HG03460 (cell line): ENCODE measurements at regions not wholly inside any gene's neighbourhood (a gene's known extent, or its start where the extent isn't known, plus 50 kb on each side); places are given as distances from the start of the nearest gene placed in this dataset.

Experiments used
- ATAC-seq: cut with Tn5 transposase; IDR thresholded peaks from one replicate; pipeline ENCODE4 v1.9.1; 2021; ENCODE audit not compliant: unreplicated experiment

DNA sequence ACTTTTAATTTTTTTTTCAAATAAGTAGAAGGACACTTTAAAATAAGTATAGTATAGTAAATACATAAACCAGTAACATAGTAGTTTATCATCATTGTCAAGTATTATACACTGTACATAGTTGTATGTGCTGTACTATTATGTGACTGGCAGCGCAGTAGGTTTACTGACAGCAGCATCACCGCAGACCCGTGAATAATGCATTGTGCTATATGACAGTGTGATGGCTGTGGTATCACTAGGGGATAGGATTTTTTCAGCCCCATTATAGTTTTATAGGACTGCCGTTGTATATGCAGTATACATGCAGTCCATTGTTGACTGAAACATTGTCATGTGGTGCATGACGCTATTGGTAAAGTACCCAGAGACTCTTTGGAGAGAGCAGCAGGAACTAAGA is 306.5 kb downstream of the SQOR start:
- ATAC-seq: no peak

DNA sequence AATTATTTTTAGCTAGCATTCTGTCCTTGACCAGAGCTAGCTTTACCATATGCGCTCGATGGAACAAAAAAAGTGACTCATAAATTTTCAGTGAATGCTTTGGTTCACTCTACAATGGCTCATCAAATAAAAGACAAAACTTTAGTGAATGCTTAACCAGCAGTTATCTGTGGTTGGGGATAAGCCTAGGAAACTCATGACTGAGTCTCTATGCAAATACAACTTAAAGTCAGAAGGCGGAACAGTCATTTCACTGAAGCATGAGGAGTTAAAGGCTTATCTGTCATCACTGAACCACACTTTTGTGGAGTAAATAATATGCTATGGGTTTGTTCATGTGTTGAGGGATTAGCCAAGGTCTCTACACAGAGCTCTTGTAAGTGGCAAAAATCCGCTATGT is 308.4 kb downstream of the SQOR start:
- ATAC-seq: peak; percentile 87

DNA sequence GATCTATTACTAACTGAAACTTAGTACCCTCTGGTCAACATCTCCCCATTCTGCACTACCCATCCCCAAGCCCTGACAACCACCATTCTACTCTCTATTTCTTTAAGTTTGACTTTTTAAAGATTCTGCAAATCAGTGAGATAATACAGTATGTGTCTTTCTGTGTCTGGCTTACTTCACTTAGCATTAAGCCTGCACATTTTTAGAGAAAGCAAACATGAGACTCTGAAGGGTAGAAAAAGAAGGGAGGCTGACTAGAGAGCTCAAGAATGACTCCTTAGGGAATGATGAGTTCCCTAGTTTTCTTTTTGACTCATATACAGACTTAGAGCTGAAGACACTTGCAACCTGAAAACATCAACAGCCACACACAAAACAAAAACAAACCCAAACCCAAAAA is 311.3 kb downstream of the SQOR start:
- no peak for ATAC-seq

DNA sequence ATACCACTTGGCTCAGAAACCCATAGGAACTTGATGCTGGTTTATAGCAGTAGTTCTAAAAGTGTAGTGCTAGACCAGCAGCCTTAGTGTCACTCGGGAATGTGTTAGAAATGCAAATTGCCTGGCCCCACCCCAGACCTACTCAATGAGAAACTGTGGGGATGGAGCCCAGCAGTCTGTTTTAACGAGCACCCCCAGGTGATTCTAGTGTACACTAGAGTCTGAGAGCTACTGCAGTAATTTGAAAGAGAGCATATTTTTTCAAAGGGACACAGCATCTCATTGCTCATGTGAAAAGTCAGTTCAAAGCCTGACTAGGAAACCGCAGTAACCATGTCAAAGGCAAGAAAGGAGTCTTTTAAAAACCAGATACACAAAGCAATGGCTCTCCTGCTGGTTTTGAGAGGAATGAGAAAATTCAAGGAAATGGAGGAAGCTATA is 313.4 kb downstream of the SQOR start:
- no peak for ATAC-seq

DNA sequence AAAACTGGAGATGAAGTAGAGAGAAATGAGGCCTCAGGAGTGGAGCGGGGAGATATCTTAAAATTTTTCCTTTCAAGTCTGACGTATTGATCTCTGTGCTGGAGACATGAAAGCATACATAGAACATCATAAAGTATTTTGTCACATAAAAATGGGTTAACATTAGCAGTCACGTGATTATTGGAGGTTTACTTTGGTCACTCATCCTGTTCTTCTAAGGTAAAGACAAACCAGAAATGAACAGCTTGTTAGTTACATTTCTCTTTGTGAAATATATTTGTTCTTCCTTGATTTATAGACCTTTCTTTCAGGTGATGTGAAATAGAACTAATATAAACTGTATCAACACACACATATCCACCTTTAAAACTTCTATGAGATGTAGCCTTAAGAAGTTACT is 324.1 kb downstream of the SQOR start:
- ATAC-seq: no peak

DNA sequence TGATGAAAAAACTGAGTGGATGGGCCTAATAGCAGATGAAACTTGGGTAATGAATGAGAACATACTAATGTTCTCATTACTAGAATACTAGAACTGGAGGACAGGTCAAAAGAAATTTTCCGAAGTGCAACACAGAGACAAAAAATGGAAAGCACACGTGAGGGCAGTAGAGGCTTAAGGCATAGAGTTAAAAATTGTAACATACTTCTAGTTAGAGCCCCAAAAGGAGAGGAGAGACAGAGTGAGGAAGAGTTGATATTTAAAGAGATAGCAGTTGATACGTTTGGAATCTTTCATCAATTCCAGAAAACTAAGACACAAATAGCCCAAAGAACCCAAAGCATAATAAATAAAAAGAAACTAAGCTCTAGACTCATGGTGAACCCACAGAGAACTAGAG is 327.9 kb downstream of the SQOR start:
- no peak for ATAC-seq

DNA sequence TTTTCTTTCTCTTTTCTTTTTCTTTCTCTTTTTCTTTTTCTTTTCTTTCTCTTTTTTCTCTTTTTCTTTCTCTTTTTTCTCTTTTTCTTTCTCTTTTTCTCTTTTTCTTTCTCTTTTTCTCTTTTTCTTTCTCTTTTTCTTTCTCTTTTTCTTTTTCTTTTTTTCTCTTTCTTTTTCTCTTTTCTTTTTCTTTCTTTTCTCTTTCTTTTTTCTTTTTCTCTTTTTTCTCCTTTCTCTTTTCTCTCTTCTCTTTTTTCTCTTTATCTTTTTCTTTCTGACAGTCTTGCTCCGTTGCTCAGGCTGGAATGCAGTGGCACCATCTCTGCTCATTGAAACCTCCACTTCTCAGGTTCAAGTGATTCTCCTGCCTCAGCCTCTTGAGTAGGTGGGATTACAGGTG is 335.7 kb downstream of the SQOR start:
- no peak for ATAC-seq

DNA sequence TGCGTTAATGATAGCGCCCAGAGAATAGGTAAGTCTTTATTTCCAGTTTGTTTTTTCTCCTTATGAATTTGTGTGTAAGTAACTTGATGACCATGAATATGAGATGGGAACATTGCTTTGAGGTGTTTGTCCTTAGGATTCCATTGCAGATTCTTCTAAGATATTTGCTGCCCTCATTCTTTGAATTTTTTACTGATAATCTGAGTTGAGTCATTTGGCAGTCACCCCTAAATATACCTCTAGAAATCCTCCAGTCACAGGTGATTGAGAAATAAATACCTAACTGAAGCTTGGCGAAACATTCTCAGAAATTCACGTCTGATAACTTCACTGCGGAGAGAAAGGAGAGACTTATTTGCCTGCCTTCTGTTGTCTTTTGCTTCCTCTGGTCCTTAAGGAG is 345.5 kb downstream of the SQOR start:
- no peak for ATAC-seq

DNA sequence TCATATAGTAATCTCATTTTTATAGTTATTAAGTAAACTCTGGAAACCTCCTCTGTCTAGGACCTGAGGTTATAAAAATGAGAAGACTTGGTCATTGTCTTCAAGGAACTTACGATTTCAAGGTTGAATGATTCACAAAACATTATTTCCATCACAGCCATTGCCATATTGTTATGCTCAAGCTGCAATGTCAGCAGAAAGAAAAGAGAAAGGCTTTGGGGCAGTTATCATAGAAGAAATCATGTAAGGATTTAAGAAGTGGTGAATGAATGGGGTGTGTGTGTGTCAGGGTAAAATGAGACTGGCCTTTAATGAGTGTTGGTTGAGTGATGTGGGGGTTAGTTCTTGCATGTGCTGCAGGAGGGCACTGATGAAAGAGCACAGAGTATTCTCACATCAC is 346.8 kb downstream of the SQOR start:
- ATAC-seq: no peak

DNA sequence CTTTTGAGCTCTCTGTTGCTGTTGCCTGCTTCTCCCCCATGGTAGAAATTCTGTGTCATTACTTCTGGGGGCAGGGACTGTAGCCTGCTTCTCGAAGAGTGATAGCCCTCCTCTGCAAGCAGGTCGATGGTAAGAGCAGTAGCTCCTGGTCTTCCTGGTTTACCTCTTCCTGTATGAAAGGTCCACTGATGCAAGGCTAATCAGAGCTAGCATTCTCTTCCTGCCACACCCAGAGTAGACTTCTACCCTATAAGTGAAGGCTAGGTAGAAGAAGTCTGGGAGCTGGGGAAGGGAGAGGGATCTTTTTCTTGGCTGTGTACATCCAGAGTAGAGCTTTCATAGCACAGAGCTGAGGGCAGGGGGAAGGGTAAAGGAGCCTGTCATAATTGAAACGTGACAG is 357.0 kb downstream of the SQOR start:
- ATAC-seq: no peak

DNA sequence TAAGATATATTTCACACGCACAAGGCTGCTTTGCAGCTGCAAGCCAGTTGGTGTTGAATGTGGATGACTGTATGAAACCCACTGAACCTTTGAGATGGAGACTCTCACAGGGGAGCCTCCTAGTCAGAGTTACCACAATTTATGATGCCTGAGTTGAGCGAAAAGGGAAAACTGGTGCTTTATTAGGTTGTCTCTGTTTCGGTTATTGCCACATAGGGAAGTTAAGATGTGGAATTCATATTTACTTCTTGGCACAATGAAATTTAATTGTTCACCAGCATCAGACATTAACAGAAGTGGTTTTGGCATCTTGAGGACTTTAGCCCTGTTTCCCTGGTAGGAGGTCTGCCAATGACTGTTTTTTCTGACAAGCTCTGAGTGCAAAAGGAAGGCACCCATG is 358.2 kb downstream of the SQOR start:
- no peak for ATAC-seq

DNA sequence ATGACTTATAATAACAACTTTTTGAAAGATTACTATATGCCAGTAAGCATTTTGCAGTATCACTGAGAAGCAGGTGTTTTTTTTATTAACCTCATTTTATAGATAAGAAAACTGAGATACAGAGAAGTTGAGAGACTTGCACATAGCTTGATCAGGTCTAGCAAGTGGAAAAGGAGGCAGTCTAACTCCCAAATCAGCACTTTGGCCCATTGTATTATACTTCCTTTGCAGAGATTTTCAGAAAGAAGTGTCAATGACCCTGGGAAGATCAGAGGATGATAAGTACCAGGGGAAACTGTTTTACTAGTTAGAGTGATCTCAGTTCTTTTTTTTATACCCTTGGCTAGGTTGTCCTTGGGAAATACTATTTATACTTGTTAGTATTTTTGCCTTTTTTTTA is 358.7 kb downstream of the SQOR start:
- no peak for ATAC-seq

DNA sequence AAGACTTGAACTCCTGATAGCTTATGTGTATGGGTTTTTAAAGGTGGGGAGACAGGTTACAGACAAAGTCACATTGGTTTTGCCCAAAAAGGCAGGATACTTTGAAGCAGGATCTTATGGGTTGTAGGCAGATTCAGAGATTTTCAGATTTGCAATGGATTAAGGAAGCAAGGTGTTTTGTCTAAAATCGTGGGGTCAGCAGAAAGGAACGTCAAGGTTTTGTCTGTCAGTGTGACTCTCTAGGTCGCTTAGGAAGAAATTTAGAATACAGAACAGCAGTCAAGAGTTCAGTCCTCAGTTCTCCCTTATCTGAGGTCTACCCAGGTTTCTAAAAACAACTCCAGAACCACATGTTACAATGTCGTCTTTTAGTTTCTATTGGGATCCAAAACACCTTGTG is 361.0 kb downstream of the SQOR start:
- ATAC-seq: no peak

DNA sequence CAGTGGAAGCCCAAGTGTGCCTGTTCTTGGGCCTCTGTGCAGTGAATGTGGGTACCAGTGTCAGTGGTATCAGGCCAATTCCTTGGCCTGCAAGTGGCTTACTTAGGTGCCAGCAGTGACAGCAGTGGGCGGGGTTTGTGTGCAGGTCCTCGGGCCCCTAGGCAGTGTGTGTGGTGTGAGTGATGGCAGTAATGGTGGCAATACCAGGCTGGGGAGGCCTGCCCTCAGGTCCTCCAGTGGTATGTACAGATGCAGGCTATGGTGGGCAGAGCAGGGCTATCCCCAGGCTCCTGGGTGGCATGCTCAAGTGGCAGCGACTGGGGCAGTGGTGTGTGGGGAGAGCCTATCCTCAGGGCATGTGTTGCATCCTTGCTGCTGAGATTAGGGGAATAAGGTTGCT is 379.7 kb downstream of the SQOR start:
- ATAC-seq: no peak

DNA sequence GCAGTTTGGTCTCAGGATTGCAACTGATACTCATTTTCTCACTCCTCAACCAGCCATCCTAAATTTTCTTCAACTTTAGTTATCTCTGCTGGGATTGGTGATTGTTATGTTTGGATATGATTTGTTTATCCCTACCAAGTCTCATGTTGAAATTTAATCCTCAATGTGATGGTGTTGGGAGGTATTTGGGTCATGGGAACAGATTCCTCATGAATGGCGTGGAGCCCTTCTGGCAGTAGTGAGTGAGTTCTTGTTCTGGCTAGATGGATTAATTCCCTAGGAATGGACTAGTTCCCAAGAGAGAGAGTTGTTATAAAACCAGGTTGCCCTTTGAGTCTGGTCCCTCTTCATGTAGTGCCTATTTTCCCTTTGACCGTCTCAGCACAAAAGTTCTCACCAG is 399.9 kb downstream of the SQOR start:
- ATAC-seq: no peak

DNA sequence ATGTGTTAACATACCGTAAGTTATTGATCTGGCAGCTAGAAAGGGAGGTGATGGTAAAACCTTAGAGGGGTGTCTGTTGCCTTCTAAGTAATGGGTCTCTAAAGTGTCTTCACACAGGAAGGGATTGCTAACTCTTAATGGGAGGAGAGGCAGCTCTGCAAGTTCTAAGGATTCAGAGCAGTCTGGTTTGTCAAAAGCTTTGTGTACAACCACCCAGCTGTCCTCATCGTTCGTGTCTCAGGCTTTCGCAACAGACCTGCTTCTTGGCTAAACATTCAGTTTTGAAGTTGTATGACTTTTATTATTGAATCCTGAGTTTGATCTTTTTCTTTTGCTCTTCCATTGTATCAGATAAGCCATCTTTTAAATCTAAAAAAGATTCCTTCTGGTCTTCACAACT is 404.9 kb downstream of the SQOR start:
- no peak for ATAC-seq

DNA sequence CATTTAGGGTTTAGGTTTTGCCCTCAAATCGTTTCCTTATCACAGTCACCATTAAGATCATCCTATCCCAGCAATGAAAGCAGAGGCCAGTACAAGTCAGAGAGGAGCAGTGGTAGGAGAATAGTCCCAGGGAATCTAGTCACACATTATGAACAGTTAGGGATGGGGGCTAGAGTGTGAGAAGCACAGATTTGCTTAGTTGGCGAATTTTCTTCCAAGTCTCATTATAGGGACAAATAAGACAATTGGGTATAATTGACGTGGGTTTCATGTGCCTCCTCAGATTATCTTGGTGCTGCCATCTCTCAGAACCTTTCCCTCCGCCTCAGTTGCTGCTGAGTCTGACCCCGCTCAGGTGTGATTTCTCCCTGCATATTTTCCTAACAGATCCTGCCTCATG is 407.1 kb downstream of the SQOR start:
- no peak for ATAC-seq

DNA sequence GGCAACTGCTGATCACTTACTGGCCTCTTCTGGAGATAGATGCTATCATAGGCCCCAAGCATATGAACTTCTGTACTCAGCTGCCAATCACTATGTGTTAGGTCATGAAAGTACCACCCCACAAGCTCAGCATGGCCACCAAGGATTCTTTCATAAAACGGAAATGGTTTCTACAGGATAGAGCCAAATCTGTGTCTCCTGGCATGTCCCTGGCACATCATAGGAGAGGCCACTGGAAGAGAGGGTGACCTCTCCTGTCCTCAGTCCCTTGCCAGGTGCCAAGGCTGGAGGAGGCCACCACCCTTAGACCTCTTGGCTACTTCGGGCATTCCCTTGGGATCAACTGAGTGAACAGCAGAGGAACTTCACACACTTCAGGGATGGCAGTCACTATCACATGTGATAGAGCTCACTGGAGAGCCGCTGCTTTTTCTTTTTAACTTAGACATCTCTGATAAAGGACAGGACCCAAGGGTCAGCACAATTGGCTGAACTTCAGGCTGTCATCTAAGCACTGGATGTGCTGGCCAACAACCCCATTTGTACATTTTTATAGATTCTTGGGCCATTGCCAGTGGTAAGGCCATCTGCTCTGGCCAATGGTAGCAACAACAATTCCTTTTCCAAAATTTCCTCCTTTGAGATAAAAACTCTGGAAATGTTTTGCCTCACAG is 425.2 kb downstream of the SQOR start:
- no peak for ATAC-seq

DNA sequence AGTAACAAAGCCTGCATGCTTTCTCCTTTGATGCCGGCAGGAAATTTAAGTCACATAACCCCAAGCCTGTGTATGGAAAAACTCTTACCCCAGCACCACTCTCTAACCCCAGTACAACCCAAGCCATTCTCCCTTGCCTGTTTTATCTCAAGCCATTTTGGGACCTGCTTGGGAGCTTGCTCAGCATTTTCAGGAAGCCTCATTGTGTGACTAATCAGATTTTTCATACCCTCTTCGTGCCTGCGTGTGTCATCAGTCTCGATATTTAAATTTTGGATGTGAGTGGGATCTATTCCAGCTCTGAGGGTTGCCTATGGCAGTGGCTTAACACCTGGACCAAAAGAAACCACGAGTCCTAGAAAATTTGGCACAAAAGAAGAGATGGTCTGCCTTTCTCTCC is 426.2 kb downstream of the SQOR start:
- no peak for ATAC-seq

DNA sequence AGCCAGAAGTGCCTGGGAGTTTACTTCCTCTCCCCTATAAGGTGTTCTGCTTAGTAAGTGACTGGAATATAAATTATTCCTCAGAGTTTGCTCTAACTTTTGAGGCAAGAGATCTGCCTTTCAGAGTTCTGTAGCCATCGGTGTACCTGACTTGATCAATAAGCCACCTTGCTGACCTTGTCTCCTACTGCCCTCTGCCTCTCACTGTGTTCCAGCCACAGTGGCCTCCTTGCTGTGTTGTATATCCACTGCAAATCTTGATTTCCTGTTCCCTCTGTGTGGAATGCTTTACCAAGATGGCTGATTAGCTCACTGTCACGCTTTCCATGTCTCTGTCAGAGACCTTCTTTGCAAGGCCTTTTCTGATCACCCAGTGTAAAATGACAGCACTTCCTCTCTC is 442.4 kb downstream of the SQOR start:
- ATAC-seq: no peak

DNA sequence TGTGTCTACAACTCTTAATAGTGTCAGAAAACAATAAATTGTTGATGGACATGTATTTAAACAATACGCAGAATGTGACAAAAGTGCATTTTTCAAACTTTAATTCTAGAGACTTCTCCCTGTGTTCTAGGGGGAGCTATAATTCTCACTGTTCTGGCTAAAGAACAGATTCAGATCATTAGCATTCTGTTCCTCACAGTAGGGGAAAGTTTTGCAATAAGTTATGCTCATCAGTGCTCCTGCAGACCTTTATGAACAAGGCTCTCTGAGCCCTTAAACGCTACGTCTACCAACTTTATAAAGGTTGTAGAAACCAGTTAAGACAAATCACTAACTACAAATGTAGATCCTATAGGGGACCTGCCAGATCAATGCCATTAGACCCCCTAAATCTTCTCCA is 444.2 kb downstream of the SQOR start:
- ATAC-seq: no peak

DNA sequence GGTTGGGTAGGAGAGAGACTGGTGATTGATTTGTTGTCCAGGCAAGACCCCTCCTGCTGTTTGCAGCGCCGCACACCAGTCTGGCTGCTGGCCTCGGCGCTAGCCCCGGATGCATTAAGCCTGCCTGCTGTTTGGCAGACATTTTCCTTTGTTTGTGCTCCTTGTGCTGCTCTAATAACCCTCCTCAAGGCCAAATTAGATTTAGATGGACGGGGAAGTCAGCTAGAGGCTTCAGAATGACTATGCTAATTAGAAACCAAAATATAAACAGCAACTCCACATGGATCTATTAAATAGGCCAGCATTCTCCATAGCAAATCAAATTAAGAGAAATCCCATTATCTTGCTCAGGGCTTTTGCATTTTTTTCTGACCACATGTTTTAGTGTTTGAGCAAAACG is 445.2 kb downstream of the SQOR start:
- ATAC-seq: no peak
